HG03159 (cell line): ENCODE measurements at regions not wholly inside any gene's neighbourhood (a gene's known extent, or its start where the extent isn't known, plus 50 kb on each side); places are given as distances from the start of the nearest gene placed in this dataset.
"Not testable (repeated sequence)": the region's sequence is repeated elsewhere in the genome, so short reads cannot be mapped to it uniquely, and the experiment has no call there.

Experiments used
- ATAC-seq: cut with Tn5 transposase; IDR thresholded peaks from one replicate; pipeline ENCODE4 v1.9.1; 2021; ENCODE audit warnings: mild to moderate bottlenecking, moderate library complexity; ENCODE audit not compliant: unreplicated experiment

DNA sequence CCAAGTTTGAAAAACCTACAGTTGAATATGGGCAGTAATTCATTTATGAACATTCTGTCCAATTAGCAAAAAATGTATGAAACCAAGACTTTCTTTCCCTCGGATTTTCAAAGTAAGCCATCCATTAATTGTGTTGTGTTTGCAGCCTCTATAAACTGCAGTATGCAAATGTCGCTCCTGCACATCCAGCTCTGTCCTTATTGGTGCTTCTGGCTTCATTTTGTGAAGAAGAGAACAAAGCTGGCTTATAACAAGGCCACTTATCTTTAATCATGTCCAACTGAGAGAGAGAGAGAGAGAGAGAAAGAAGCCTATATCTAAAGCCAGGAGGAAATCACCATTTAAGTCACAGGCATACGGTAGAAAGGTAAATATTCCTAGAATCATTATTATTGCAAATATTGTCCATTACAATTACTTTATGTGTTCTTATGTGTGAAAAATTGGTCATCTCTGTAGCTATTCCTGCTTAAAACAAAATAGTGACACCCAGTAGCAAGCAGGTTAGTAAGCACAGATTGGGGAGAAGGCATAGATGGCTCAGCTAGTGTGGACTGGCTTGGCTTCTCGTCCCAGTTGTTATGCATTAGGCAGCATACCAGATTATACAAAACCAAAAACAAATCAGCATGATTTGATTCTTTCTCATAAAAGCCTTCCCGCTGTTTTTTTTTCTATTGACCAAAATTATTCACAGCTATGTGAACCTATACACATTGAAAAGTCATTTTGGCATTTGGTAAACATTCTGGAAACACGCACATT lies 726.4 kb upstream of the SOX11 start:
- ATAC-seq, result no peak

DNA sequence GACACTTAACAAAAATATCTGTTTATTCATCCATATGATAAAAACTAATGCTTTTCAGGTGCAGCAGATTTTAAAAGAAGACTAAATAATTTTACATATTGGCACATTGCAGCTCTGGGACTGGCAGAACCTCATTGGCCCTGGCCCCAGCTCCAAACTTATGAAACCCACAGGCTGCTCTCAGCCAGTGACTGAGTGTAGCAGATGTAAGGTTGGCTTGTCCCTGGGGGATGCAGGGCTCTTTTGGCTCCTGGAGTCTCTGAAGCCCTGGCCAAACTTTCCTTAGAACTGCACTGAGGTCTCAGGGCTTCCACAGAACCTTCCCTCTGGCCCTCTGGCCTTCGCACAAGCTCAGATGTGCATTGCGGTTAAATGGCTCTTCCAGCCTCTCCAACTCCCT lies 725.0 kb upstream of the SOX11 start:
- ATAC-seq, result no peak

DNA sequence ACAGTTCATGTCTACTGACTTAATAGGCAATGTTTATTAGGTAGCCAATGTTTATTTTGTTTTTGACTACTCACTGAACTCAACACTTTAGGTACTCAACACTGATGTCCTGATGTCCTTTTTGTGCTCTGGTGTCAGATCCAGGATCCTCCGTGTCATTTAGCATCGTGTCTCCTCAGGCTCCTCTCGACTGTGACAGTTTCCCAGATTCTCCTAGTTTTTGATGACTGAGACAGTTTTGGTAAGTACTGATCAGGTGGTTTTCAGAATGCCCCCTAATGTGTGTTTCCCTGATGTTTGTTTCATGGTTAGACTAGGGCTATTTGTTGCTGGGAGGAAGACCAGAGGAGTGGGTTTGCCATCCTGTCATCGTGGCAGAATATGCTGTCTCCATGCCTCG lies 719.7 kb upstream of the SOX11 start:
- no peak for ATAC-seq

DNA sequence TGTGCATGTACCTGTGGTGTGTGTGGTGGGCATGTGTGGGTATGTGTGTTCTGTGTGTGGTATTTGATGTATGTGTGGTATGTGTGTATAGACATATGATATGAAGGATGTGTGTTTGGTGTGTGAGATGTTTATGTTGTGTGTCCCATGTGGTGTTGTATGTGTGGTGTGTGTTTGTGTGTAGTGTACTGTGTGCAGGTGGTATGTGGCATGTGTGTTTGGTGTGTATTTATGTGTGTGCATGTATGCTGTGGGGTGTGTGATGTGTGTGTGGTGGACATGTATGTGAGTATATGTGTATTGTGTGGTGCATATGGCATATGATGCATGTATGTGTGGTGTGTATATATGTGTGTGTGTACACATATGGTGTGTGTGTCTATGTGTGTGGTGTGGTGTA lies 718.8 kb upstream of the SOX11 start:
- ATAC-seq, result no peak

DNA sequence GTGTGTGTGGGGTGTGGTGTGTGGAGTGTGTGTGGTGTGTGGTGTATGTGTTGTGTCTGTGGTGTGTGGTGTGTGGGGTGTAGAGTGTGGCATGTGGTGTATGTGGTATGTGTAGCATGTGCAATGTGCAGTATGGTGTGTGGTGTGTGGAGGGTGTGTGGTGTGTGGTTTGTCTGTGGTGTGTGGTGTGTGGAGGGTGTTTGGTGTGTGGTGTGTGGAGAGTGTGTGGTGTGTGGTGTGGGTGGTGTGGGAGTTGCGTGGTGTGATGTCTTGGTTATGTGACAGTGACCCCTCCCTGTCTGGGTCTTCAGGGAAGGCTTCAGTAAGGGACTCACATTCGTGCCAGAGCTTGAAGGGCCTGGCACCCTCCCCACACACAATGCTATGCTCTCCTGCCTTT lies 718.2 kb upstream of the SOX11 start:
- ATAC-seq, result no peak

DNA sequence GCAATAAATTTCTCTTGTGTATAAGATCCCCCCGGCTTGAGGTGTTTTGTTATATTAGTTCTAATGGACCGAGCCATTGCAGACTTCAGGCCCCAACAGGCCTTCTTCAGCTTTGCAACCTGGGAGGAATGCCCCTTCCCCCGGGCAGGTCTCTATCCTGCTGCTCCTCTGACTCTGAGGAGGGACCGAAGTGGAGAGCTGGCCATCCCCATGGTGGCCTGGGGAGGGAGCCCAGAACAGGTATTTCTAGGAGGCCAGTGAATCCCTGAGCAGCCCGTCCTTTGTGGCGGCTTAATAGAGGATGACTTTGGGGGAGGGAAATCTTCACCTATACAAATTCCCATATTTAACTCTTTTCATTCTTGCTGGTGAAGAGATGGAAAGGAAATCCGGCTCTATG lies 715.8 kb upstream of the SOX11 start:
- ATAC-seq, result no peak

DNA sequence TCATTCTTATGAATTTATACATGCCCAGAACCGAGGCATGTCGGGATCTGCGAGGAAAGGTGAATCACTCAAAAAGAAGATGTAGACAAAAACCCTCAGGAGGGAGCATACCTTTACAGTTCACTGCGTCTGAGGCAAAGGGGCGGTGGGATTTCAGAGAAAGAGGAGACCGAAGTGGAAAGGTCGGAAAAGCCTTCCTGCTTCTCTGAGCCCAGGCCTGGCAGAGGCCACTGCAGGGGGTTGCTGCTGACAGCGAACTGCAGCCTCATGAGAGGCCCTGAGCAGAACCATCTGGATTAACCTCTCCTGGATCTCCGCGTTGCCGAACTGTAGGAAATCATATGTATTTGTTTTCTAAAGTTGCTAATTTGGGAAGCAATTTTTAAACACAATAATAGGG lies 713.1 kb upstream of the SOX11 start:
- ATAC-seq, result no peak

DNA sequence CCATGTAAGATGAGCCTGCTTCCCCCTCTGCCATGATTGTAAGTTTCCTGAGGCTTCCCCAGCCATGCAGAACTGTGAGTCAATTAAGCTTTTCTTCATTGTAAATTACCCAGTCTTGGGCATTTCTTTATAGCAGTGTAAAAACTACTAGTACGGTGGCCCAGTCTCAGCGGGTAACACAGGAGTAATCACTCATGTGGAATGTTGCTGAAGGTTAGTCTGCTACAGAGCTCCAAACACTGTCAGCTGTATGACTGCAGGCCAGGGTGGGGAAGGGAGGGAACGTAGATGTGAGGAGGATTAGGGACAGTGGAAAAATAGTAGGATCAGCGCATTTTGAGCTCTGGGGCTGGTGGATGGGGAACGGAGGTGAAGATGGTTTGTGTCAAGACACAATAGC lies 711.2 kb upstream of the SOX11 start:
- ATAC-seq, result no peak

DNA sequence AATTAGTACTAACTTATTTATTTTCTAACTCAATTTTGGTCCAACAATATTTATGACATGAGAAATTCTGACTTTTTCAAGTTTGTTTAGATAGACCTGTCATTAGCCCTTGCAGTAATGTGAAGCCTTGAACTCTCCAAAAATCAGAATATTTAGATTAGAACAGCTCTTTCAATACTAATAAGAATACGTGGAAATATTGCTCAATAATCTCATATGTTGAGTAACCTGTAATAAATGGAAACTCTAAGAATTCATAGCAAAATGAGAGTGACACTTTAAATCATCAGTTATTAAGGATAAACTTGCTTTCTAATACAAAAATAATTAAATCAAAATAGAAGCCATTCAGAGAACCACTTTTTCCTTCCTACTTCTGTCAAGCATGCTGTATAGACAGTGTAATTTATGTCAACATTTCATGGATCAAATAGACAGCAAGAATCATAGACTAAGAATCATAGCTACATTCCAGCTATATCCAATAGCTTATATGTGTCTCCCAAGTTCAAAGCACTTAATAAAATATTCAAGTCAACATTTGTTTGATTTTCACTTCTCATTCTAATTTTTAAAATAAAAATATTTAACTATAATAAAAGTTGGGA lies 710.3 kb upstream of the SOX11 start:
- no peak for ATAC-seq

DNA sequence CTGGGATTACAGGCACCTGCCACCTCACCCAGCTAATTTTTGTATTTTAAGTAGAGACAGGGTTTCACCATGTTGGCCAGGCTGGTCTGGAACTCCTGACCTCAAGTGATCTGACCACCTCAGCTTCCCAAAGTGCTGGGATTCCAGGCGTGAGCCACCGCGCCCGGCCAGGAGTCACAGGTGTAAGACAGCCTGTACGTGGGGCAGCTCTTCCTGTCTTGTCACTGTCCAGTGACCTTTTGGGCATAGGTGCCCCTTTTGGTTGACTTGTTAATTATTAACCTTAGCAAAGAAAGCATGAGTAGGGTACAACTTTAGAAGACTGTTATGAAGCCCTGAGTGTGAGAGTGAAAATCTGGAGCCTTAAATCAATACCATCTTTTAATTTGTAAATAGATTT lies 703.7 kb upstream of the SOX11 start:
- ATAC-seq, result not testable (repeated sequence)

DNA sequence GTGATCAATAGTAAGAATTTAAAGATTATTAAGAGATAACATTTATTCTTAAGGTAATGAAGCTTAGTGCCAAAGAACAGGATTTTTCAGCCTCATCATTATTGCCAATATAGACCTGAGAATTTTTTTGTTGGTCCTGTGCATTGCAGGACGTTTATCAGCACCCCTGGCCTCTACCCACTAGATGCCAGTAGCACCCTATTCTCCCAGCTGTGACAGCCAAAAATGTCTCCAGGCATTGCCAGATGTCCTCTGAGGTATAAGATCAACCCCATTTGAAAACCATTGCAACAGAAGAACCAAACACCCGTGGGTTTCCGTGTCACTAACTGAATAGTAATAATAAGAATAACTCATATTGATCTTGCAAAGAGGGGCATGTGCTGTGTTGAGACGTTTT lies 700.0 kb upstream of the SOX11 start:
- no peak for ATAC-seq

DNA sequence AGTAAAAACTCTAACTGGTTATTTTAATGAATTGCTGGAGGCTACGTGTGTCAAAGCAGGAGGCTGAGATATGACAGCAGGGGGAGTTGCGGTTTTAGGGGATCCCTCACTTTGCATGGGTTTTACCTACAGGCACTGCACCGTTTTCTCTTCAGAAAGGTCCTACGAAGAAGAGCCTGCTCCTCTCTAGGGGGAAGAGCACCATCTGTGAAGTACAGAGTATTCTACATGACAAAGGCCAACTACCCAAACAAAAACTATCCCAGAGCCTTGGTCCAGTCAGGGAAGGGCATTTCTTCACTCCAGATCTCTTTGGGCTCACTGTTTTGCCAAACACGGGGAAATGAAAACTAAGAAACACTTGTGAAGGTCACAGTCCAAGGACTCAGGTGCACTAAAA lies 696.7 kb upstream of the SOX11 start:
- no peak for ATAC-seq

DNA sequence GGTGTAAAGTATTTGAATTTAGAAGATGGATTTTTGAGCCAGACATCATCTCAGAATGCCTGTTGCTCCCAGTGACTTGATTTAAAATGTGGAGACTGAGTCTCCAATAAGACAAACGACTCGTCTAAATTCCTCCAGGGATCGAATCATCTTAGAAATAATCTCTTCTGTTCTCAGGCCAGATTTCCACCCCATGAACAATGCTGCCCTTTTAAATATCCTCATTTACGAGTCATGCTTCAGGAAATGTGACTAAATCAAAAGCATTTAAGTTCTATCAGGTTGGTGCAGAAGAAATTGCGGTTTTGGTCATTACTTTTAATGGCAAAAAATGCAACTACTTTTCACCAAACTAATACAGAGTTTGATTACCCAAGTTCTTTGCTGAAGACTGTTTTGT lies 684.6 kb upstream of the SOX11 start:
- ATAC-seq, result no peak

DNA sequence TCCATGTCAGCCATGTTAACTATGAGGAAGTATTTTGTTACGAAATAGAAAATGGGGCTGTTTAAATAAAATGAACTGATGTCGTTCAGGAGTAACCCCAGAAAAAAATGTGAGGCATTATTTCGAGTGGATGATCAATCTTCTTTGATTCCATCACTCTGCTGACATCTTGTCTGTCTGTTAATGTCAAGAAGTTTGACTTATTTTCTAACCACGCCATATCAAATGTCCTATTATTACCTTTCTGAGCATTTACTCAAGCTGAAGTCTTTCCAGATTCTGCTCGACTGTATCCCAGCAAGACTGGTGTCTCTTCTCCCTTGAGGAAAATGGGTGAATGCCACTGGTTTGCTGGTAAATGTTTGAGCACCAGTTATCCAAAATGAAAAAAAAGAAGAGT lies 672.9 kb upstream of the SOX11 start:
- ATAC-seq, result no peak

DNA sequence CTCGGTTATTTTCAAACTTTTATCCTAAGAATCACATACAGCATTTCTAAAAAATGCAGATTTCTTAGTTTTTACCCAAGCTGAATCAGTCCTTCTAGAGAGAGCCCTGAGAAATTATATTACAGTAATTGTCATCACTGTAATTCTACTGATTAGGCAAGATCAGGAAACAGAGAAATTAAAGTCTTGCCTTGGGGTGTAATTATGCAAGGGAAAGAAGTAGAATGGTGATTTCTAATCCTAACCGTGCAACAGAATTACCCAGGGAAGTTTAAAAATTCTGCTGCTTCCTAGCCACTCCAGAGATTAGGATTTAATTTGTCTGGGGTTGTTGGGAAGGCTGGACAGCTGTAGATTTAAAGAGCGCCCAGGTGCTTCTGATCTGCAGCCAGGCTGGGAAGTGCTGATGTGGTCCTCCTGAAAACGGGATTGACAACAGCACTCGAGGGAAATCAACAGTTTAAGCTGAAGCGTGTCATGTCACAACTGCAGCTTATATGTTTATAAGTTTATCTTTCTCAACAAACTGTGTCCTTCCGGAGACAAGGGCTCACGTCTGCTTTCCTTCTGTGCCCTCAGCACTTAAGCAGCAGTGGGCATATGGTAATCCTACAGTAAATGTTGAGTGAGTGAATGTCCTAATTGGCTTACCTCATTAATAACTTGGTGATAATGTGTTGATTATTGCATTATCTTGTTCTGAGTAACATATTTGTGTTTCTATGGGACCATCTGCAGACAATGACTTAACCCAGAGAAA lies 671.9 kb upstream of the SOX11 start:
- ATAC-seq, result no peak

DNA sequence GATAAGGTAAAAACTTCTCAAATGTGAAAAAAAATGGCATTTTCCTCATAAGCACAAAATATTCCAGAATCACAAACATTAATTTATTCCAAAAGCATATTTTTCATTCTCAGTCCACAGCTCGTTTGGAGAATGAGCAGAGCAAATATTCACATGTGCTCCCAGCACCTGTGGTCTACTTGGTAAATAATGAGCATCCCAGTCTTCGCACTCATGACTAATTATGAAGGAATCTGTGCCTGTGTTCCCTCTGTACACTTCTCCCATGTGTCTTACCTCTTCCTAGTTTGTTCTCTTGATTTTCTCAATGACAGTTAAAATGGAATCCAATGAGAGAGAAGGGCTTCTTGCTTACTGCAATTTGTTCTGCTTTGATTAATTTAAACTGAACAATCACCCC lies 671.0 kb upstream of the SOX11 start:
- no peak for ATAC-seq

DNA sequence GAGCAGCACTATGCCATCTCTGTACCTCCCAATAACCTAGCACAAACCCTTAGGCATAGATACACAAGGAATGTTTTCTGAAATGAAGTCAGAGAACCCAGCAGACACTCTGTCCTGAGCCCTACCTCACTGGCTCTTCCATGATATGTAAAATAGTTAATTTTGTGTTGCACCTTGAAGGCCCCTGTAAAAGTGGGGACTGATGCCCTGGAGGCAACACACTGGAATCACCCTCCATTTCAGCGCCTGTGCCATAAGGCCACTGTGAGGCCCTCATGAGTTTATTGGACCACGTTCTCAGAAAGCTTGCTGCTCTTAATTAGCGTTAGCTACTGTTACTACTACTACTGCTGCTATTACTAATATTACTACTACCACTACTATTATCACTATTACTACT lies 670.1 kb upstream of the SOX11 start:
- no peak for ATAC-seq

DNA sequence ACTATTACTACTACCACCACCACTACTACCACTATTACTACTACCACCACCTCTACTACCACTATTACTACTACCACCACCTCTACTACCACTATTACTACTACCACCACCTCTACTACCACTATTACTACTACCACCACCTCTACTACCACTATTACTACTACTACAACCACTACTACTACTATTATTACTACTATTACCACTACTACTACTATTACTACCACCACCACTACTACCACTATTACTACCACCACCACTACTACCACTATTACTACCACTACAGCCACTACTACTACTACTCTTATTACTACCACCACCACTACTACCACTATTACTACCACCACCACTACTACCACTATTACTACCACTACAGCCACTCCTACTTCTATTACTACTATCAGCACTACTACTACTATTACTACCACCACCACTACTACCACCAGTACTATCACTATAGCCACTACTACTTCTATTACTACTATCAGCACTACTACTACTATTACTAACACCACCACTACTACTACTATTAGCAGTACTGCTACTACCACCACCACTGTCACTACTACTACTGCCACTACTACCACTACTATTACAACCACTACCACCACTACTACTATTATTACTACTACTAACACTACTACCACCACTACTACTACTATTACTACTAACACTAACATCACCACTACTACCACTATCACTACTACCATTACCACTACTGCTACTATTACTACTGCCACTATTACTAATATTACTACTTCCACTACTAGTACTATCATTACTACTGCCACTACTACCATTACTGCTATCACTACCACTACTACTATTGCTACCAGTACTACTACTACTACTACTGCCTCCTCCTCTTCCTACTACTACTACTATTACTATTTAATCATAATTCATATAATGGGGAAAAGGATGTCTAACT lies 669.2 kb upstream of the SOX11 start:
- ATAC-seq, result not testable (repeated sequence)

DNA sequence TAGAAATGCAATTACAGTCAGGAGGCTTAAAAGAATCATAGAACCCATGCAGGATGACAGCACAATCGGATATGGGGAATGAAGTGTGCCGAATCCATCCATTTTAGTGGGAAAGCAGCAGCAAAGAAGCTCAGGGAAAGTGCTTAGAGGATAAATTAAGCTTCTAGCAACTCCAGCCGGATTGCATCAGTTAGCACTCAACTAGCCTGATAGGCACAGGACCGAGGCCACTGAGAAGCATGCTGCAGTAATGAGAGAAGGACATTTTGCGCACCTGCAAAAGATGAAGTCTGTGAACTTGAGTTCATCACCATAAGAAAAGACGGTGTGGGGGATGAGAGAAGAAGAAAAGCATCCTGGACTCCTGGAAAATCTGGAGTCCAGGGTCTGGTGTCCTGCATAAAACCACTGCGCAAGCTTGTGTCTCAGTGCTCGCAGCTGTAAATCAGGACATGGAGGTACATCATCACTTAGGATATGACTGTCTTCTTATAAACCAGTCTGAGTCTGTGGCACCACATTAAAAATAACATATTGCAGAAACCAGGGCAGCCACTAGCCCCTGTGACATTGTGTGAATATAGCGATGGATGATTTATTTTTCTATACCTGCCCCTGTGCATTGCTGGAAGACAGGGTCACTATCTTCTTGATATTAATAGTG lies 665.5 kb upstream of the SOX11 start:
- ATAC-seq, result no peak

DNA sequence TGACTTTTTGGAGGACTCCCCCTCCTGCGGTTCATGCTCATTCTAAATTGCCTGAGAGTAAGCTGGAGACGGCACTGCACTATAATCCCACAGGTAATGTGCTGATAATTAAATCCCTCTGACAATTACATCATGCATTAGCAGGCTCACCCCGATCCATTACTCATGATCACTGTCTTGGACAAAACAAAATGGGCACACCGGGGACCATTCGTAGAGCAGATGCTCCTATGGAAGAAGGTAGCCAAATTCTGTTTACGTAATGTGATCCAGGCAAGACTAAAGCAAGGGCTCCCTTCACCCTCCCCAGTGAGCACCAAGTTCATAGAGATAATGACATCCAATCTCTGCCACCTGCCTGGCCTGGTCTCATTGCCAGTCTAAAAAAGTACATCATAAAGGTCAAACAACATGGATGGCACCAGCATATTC lies 657.1 kb upstream of the SOX11 start:
- ATAC-seq, result no peak

DNA sequence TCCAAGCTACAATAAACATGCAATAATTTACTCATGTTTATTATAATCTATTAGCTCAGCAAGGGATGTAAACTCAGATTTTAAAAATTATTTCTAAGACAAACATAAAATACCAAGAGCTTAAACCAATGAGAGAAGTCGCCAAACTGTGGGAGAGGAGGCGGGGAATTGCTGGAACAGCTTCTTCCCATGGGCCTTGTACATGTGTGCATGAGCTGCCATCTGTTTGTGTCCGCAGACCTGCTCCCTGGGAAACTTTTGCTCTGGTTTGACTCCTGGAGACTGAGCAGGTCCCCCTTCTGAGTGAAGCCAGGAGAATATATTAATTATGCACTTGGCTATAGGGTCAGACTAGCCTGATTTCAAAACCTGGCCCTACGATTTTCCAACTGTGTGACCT lies 655.9 kb upstream of the SOX11 start:
- no peak for ATAC-seq
